Adrenal gland (tissue), 5 donors: ENCODE measurements at regions not wholly inside any gene's neighbourhood (a gene's known extent, or its start where the extent isn't known, plus 50 kb on each side); places are given as distances from the start of the nearest gene placed in this dataset.

ENCODE experiments used
- POLR2A ChIP-seq, 2 donors: fragments of 450-650 bp; IDR thresholded peaks; one replicate each; pipeline ENCODE4 v1.6.1; 2017; ENCODE audit warnings: antibody characterized with exemption in 2 of 2, mild to moderate bottlenecking in 2 of 2, moderate library complexity in 1 of 2
- TF ChIP-seq, protein P1 (sequence below), 6 experiments: fragments of 450-650 bp in 4 of 6; fragments of 200-600 bp in 2 of 6; sonication (generic) in 1 of 6; IDR thresholded peaks; 1 replicate in 5 of 6; 2 replicates in 1 of 6; pipeline versions ENCODE4 v1.5.1 to v1.8.0; 2016 to 2021; ENCODE audit warnings: antibody characterized with exemption in 6 of 6, mild to moderate bottlenecking in 2 of 6, moderate library complexity in 1 of 6
- donor health status: DM: no; HTN: no; CAD: no.

DNA sequence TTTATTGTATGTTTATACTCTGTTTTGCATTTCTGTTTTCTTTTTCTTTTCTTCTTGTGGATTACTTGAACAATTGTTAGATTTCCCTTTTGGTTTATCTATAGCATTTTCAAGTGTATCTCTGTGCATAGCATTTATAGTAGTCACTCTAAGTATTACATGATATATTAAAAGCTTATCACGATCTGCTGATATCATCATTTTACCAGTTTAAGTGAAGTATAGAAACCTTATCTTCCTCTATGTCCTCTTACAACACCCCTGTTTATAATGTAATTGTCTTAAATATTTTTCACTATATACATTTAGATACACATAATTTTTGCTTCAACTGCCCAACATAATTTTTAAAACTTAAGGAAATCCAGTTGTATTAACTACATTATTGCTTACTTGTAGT is 513.9 kb upstream of the CELF2 start:
- TF ChIP-seq, protein P1, sequence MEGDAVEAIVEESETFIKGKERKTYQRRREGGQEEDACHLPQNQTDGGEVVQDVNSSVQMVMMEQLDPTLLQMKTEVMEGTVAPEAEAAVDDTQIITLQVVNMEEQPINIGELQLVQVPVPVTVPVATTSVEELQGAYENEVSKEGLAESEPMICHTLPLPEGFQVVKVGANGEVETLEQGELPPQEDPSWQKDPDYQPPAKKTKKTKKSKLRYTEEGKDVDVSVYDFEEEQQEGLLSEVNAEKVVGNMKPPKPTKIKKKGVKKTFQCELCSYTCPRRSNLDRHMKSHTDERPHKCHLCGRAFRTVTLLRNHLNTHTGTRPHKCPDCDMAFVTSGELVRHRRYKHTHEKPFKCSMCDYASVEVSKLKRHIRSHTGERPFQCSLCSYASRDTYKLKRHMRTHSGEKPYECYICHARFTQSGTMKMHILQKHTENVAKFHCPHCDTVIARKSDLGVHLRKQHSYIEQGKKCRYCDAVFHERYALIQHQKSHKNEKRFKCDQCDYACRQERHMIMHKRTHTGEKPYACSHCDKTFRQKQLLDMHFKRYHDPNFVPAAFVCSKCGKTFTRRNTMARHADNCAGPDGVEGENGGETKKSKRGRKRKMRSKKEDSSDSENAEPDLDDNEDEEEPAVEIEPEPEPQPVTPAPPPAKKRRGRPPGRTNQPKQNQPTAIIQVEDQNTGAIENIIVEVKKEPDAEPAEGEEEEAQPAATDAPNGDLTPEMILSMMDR (IDR thresholded peaks at IDR 0.05), result no peak
- TF ChIP-seq POLR2A (IDR thresholded peaks at IDR 0.05), result no peak
